ENCODE measurements at regions not wholly inside any gene's neighbourhood (a gene's known extent, or its start where the extent isn't known, plus 50 kb on each side); places are given as distances from the start of the nearest gene placed in this dataset.

GRCh38 chr5:31119938-31120641 is 73.4 kb upstream of the CDH6 start:
- no peak for TF ChIP-seq CTCF (IDR thresholded peaks at IDR 0.05)
- Mint-ChIP-seq H3K9me3 (ENCODE audit: low read depth) (peaks cover 11% of the 10 kb centered on the region), H3K4me1 (ENCODE audit: low read depth) (peaks cover 45% of the 10 kb centered on the region), H3K36me3 (ENCODE audit: low read depth) (no peaks in the 10 kb centered on the region), H3K27ac (ENCODE audit: unreplicated experiment) (no peak overlapping the region), H3K27me3 (ENCODE audit: low read depth) (no peaks in the 10 kb centered on the region), H3K4me3 (ENCODE audit: unreplicated experiment) (no peak overlapping the region)
- no peak for DNase-seq (ENCODE audit: low spot score)

- no peak for DNase-seq (ENCODE audit: low spot score)
- TF ChIP-seq CTCF (IDR thresholded peaks at IDR 0.05) = no peak
- no peaks in the 10 kb centered on the region for H3K9me3 Mint-ChIP-seq (ENCODE audit: low read depth)
- no peak overlapping the region for H3K27ac Mint-ChIP-seq (ENCODE audit: unreplicated experiment)
- H3K4me1 Mint-ChIP-seq (ENCODE audit: low read depth) = peaks cover 38% of the 10 kb centered on the region
- H3K36me3 Mint-ChIP-seq (ENCODE audit: low read depth) = no peaks in the 10 kb centered on the region
- no peaks in the 10 kb centered on the region for H3K27me3 Mint-ChIP-seq (ENCODE audit: low read depth)
- H3K4me3 Mint-ChIP-seq (ENCODE audit: unreplicated experiment) = no peak overlapping the region
Measured at GRCh38 chr5:31116466-31117031, 76.9 kb upstream of the CDH6 start.

- Mint-ChIP-seq H3K9me3 (ENCODE audit: low read depth) (no peaks in the 10 kb centered on the region), H3K36me3 (ENCODE audit: low read depth) (no peaks in the 10 kb centered on the region), H3K27me3 (ENCODE audit: low read depth) (no peaks in the 10 kb centered on the region), H3K27ac (ENCODE audit: unreplicated experiment) (no peak overlapping the region), H3K4me3 (ENCODE audit: unreplicated experiment) (no peak overlapping the region), H3K4me1 (ENCODE audit: low read depth) (peaks cover 32% of the 10 kb centered on the region)
- no peak for TF ChIP-seq CTCF (IDR thresholded peaks at IDR 0.05)
- DNase-seq (ENCODE audit: low spot score) = no peak
Measured at GRCh38 chr5:31114817-31115216, 78.7 kb upstream of the CDH6 start.

GRCh38 chr5:31113666-31114350 is 79.7 kb upstream of the CDH6 start:
- Mint-ChIP-seq H3K4me3 (ENCODE audit: unreplicated experiment) (no peak overlapping the region), H3K36me3 (ENCODE audit: low read depth) (no peaks in the 10 kb centered on the region), H3K9me3 (ENCODE audit: low read depth) (no peaks in the 10 kb centered on the region), H3K27ac (ENCODE audit: unreplicated experiment) (peak overlapping the region; percentile 79), H3K27me3 (ENCODE audit: low read depth) (no peaks in the 10 kb centered on the region), H3K4me1 (ENCODE audit: low read depth) (peaks cover 32% of the 10 kb centered on the region)
- no peak for TF ChIP-seq CTCF (IDR thresholded peaks at IDR 0.05)
- DNase-seq (ENCODE audit: low spot score) = no peak

- DNase-seq (ENCODE audit: low spot score) = no peak
- Mint-ChIP-seq H3K4me3 (ENCODE audit: unreplicated experiment) (peak overlapping the region; percentile 16), H3K27me3 (ENCODE audit: low read depth) (no peaks in the 10 kb centered on the region), H3K4me1 (ENCODE audit: low read depth) (peaks cover 32% of the 10 kb centered on the region), H3K27ac (ENCODE audit: unreplicated experiment) (peak overlapping the region; percentile 79), H3K36me3 (ENCODE audit: low read depth) (no peaks in the 10 kb centered on the region), H3K9me3 (ENCODE audit: low read depth) (no peaks in the 10 kb centered on the region)
- TF ChIP-seq CTCF (IDR thresholded peaks at IDR 0.05) = no peak
Measured at GRCh38 chr5:31113101-31113500, 80.4 kb upstream of the CDH6 start.
